ENCODE measurements at regions not wholly inside any gene's neighbourhood (a gene's known extent, or its start where the extent isn't known, plus 50 kb on each side); places are given as distances from the start of the nearest gene placed in this dataset.
"Not testable (repeated sequence)": the region's sequence is repeated elsewhere in the genome, so short reads cannot be mapped to it uniquely, and the experiment has no call there.

DNA sequence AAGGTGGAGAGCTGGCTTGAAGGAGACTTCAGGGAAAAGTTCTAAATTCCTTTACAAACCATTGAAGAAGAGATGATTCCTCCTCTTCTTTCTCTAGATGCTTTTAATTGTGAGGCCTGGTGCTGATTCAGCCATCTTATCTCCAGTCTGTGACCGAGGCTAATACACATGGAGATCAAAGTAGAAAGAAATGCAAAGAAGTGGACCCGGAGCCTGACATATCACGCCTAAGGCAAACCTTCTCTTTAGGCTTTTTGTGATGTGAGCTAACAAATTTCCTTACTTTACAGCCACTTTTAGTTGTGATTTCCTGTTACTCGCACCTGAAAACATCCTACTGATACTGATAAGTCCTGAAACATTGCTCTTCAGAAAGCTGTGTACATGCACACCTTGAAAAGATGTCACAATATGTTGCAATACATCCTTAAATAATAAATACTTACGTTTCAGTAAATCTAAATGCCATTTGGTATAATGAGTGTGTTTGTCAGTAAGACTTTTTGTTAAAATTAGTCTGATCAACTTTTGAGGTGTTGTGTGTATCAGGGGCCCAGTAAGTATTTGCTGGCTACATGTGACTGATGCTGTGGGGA, 192.4 kb downstream of the BAMBI start:
- no peak for DNase-seq

DNA sequence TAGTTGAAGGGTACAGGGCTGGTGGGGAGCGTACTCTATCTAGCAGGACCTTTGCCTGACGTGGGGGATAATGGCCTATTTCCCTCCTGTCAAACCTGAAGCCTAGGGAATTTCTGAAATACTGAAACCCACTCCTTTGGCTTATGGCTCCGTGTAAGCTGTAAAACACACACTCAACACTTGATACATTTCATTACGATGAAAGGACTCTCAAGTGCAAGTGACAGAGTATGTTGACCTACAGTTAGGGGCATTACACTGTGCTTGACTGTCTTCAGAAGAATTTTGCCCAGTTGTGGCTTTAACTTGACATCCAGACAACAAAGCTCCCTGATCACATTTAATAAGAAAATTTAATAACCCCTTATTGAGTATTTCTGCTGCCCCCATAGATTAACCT, 194.3 kb downstream of the BAMBI start:
- DNase-seq, result no peak

DNA sequence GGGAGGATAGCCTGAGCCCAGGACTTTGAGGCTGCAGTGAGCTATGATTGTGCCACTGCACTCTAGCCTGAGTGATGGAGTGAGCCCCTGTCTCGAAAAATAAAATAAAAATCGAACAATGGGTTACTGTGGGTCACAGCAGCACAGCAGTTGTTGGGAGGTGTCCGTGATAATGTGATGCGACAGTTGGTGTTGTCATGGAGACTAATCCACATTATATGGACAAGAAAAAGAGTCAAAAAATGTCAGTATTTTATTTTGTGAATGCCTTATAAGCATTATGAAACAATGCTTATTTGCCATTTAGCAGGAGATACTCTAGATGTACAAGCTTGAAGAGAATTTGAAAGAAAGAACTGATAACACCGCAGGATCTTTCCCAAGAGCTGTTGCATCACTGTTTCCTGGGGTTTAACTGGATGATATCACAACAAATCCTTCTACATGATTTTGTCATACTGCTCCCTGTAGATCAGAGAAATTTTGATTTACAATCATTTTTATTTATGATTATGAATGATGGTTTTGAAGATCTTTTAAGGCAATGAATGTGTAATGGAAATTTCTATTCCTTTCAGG, 195.4 kb downstream of the BAMBI start:
- DNase-seq, result no peak

DNA sequence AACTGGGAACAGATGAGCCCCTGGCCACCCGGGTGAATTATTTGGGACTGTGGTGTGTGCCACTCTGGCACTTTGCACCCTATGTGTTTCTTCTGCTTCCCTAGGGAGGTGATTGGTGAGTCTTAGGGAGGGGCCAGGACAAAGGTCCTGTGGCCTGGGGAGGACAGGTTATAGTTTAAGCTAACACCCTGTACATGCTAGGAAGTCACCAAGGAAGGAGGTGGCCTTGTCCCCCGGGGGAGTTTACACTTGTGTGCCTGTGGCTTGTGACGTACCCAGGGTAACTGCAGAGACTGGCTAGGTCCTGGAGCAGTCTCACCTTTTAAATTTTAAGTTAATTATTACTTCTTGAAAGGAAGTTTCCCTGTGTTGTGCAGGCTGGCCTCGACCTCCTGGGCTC, 196.2 kb downstream of the BAMBI start:
- DNase-seq, result no peak

DNA sequence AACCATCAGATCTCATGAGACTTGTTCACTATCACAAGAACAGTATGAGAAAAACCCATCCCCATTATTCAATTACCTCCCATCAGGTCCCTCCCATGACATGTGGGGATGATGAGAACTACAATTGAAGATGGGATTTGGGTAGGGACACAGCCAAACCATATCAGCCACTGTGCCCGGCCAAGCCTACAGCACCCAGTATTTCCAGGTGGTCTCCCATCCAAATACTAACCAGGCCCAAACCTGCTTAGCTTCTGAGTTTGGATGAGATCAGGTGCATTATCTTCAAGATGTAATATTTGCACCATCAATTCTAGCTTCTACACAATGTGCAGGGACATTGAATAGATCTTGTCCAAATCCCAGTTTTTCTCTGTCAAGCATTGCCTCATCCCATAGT, 196.9 kb downstream of the BAMBI start:
- DNase-seq, result no peak

DNA sequence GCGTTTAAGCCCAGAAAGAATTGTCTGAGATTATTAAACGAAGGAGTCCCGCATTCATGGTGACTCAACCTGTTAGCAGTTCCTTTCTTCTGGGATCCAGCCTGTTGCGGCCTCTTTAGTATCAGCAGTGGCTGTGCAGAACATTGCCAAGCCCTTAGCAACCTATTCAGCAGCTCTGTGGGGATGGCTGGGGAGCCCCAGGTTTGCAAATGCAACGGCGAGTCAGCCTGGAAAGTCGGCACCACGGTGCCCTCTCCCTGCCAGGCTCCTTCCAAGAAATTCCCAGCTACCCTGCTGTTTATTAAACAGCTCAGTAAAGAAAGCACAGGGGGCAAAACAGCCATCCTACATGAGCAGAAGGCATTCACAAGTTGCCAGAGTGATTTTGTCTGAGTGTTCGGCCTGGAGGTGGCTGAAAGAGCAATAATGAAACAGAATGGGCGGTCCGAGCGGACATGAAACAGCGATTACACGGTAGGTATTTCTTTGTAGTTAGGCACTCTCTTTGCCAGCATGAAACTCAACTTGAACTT, 198.3 kb downstream of the BAMBI start:
- DNase-seq, result no peak

DNA sequence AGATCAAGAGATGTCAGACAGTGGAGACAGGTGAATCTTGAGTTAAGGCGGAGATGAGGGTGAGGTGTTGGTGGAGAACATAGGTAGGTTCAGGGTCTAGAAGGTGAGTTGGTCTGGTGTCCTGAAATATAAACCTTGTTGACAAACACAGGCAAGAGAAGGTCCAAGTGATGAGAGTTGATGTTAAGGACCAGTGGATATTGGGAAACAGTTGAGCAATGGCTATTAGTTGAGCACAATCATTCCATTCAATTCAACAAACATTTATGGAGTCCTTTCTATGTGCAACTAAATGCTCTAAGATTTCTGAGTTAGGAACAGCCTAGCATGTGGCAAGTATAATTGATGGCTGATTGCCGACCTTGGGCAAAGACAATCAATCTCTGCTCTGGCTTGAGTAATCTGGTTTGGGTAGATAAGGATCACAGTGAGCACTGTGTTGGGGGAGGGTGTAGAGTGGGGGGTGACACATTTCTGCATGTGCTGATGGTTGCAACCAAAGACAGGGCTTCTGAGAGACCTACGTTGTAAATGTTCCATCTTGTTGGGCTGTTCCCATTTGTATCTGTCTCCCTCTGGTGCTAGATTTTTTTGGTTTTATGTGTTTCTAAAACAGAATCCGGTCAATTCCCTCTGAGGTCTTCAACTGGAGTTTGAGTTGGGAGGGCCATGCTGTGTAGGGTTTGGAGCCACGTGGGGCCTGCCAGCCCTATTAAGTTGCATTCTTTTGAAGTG, 201.1 kb downstream of the BAMBI start:
- no peak for DNase-seq

DNA sequence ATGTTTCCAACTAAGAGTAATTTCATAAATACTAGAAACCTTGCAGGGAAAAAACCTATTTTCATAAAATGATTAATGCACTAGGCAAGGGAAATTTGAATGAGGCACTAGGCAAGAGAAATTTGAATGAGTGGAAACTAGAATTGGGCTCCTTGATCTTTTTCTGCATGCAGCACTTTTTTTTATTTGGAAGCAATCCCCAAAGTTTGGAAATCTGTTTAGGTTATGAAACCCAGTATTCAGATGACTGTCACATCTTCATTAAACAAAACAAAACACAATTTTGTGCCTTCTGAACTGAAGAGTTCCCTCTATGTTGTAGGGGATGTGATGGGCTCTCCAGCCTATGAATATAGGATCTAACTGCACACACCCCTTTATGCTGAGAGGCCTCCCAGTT, 201.9 kb downstream of the BAMBI start:
- DNase-seq, result no peak

DNA sequence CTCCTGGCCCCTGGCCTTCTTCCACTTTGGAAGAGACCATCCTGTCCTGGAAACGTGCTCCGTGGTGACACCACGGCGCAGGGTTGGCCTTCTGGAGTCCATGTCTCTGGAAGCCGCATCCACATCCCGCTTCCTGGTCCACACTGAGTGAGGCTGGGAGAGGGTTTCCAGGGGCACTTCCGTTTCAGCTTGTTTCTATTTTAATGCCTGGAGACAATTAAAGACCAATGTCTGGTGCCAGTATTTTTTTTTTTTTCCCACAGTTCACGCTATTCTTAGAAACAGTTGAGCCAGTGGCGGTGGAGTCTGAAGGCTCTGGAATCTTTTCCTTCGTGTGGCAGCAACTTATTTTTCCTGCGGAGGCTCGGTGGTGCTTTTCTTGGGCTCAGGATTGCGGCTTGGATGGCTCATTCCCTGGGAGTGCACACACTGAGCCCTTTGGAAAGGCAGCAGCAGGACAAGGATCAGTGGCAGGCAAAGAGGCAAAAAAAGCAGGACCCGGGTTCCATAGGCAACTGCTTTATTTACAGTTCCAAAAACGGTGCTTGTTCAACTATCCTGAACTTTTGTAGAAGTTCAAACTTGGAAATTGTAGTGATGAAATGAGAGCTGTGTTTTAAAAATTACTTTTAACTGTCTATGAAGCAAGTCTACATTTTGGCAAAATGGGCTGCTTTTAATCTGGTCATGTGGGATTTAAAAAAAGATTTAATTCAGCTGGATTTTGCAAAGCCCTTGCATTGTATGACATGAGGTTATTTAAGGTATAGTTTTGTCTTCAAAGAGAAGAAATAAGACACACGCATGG, 202.8 kb downstream of the BAMBI start:
- no peak for DNase-seq

DNA sequence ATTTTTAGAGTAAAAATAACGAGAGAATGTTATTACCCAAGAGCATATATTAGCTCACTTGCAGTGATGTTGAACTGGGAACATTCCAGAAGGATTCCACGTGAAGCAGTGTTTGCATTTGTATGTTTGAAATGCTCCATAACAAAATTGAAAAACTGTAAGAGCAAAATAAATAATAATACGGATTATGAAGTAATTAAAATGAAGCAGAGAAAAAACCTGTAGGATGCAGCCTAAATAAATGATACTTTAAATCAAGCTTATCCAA, 203.3 kb downstream of the BAMBI start:
- no peak for DNase-seq

DNA sequence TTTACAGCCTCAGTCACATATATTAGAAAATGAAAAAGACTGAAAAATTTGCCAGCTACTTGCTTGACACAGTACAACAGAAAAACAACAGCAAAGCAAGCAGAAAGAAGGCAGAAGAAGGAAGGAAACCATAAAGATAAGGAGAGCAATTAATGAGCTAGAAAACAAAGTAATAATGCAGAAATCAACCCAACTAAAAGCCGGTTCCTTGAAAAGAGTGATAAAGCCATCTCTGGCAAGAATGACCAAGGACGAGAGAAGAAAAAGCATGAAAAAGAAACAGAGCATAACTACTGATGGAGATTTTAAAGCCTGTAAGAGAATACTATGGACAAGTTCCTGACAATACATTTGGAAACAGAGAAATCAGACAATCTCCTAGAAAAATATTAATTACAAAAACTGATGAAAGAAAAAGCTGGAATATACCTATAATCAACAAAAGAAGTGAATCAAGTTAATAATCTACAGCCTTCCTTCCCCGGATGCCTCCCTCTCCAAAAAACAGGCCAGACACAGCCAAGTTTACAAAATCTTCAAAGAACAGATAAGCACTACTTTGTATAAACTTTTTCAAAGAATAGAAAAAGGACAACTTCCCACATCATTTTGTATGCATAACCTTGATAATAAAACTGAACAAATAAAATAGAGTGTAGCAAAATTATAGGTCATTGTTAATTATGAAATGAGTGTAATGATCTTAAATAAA, 204.0 kb downstream of the BAMBI start:
- DNase-seq, result no peak

DNA sequence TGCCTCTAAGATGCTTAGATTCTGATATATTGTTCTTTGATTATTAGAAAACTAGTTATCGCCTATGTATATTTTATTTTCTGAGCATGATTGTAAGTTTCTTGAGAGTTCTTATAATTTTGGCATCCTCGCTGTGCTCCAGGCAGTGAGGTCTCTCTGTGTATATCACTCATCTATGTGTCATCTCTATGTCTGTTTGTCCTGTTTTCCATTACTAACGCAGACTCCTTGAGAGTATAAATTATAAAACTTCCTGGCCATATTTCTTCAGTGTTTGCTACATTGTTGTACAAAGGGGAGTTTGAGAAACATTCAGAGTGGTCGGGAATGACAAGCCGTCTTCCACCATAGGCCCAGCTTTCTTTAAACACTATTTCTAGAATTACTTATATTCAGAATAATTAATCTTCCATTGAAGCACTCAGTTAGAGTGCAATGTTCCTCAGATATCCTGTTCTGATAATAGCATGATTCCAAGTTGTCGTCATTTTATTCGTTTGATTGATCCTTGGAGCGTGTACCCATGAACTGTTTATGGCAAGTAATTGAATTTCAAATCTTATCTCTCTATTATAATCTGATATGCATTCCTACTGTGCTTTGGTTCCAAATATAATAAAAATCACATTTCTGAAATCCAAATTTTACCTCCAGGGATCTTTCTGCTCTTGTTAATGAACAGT, 206.6 kb downstream of the BAMBI start:
- no peak for DNase-seq

DNA sequence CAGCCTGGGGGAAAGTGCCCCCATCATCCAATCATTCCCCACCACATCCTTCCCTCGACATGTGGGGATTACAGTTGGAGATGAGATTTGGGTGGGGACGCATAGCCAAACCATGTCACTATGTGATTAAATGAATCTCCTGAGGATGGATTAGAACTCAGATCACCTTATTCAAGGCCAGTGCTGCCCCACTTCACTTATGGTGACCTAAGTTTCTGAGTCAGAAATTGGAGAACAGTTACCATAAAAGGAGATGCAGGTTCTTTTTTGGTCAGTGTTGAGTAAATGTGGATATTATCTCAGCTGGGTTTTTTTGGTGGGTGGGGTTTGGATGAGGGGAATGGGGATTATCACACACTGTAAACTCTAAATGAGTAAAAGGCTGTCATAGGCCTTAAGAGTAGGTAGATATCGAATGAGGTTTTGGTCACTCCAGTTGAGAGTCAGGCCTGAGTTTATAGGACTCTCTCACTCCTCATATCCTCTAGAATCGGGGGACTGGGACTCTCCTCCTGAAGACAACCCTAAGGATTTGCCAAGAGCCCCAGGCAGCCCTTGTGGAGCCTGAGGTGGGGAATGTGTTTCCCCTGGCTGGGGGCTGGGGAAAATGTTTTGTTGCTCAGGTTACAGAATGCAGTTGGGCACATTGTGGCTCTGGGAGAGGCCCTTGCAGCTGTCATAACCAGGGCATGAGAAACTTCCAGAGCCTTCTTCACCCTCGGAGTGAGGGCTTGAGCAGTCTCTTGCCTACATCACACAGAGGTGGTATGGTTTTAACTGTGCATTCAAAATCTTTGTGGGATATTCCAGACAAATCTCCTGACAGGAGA, 213.0 kb downstream of the BAMBI start:
- no peak for DNase-seq

DNA sequence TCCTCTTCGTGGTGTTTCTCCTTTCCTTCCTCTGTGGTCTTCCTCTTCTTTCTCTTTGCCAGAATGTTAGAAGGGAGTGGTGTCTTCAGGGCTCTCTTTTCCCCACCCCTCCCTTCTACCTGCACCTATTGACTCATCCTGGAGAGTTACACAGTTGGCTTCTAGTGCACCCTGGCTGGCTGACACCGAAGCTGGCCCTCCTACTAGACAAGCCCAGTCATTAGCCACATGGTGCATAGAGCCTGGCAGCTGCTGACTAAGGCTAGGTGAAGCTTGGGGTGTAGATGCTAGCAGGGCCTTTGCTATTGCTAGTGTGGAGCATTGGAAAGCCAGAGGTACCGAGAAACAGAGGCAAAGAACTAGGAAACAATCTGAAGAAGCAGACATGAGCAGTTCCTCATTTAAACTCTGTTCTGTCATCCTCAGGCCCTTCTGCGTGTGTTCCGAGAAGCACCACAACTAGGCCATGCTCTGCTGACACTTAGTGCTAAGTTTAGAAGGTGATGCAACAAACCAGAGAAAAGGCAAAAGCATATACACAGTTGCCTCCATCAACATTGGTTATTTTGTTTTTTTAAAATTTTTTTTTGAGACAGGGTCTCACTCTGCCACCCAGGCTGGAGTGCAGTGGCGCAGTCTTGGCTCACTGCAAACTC, 213.9 kb downstream of the BAMBI start:
- DNase-seq, result no peak

DNA sequence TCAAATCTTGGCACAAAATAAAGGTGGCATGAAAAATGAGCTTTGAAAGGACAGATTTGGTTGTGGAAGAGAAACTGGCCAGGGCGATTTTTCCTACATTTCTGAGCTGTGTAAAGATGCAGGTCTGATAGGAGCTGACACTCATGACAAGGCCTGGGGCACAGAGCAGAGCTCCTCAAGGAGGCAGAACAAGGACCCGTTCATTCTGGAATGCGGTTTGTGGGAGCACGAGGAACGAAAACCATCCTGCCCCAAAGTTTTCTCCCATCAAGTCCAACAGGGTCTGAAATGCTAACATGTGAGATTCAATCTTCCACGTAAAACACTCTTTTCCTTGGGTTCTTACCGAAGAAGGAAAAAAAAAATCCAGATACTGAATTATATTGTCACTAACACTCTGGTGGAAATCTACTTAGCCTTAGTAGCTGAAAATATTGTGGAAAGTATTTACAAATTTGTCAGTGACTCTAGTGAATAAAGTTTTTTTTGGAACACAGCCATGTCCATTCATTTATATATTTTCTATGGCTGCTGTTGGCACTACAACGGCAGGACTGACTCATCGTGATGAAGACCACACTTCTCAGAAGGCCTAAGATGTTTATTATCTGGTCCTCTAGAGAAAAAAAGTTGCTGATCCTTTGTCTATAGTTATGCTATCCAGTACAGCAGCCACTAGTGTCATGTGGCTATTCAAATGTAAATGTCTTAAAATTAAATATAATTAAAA, 215.7 kb downstream of the BAMBI start:
- DNase-seq, result no peak

DNA sequence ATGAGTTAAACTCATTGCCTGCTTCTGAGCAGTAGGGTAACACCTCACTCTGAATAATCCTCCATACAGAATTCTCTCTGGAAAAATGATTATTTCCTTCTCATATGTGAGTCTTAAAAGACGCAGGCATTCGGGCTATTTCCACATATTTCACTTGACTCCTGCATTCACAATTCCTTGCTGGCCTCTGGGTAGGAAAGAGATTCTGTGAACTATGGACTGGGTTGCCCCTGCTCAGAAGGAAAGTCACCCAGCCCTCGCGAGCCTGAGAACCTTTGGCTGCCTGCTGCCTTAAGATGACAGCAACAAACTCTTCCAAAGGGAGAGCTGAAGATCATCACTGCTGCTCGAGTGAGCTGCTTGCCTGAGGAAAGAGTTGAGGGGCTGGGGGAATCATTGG, 216.8 kb downstream of the BAMBI start:
- no peak for DNase-seq

DNA sequence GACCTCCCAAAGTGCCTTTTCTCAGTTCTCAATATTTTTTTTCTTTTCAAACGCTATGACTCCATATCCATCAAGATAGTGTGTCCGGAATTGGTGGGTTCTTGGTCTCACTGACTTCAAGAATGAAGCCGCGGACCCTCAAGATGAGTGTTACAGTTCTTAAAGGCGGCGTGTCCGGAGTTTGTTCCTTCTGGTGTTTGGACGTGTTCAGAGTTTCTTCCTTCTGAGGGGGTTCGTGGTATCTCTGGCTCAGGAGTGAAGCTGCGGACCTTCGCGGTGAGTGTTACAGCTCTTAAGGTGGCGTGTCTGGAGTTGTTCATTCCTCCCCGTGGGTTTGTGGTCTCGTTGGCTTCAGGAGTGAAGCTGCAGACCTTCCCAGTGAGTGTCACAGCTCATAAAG, 218.3 kb downstream of the BAMBI start:
- DNase-seq, result not testable (repeated sequence)

DNA sequence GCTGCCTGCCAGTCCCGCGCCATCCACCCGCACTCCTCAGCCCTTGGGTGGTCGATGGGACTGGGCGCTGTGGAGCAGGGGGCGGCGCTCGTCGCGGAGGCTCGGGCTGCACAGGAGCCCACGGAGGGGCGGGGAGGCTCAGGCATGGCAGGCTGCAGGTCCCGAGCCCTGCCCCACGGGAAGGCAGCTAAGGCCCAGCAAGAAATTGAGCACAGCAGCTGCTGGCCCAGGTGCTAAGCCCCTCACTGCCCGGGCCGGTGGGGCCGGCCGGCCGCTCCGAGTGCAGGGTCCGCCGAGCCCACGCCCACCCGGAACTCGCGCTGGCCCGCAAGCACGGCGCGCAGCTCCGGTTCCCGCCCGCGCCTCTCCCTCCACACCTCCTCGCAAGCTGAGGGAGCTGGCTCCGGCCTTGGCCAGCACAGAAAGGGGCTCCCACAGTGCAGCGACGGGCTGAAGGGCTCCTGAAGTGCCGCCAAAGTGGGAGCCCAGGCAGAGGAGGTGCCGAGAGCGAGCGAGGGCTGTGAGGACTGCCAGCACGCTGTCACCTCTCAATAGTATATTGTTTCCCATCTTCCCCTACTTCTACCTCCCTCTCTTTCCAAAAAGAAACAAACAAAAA, 219.6 kb downstream of the BAMBI start:
- DNase-seq, result not testable (repeated sequence)

DNA sequence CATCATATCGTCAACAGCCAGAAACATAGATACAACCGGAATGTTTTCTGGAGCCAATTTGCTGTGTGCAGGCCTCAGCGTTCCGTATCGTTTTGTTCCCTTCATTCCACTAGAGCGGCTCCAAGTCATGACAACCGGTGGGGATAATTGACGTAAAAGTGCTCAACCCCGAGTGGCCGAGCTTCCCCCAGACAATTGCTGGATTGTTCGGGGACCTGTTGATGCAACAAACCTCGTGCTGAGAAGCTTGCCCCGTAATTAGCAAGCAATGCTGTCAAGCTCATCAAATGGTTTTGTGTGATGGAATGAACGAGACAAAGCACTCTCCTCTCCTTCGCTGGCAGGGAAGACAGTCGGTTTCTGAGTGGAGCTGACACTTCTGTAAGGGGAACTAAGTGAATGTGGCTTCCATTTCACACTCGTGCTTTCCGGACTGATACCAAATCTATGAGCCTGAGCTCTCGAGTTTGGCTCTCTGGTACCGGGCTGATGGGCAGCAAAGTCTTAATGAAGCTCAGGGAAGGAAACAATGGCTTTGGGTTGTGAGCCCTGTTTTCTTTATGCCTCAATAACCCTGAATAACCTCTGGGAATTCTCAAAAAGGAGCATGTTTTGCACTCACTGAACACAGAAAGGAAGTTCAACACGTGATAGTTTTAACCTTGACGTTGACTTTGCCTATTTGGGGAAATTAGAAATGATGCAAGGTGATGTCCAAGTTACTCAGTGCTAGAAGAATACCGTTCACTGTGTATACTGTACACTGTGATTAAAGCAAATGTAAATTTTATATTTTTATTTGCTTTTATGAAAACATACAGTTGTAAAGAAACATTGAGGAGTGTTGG, 220.5 kb downstream of the BAMBI start:
- DNase-seq, result no peak
